ENCODE measurements at regions not wholly inside any gene's neighbourhood (a gene's known extent, or its start where the extent isn't known, plus 50 kb on each side); places are given as distances from the start of the nearest gene placed in this dataset.

GRCh38 chr17:77862890-77863813 lies 95.4 kb upstream of the TNRC6C start:
- Histone ChIP-seq H3K4me3 (ENCODE audit: extremely low read depth in 1 of 4, insufficient read depth in 2 of 4, low read depth in 3 of 4, low read length in 4 of 4) (no peak overlapping the region), H3K23ac (ENCODE audit: insufficient read length) (no peak overlapping the region), H3K27me3 (replicated peaks in 1 of 4; ENCODE audit: control insufficient read depth in 3 of 4, extremely low read depth in 1 of 4, insufficient read depth in 3 of 4, low read length in 3 of 4) (no peaks in the 10 kb centered on the region), H3K36me3 (ENCODE audit: control insufficient read depth in 2 of 4, insufficient read depth in 4 of 4, low read length in 3 of 4) (no peaks in the 10 kb centered on the region), H4K91ac (replicated peaks; ENCODE audit: insufficient read length, low read length) (no peak overlapping the region), H4K8ac (ENCODE audit: extremely low read depth, insufficient read depth, low read length) (no peak overlapping the region), H3K4me1 (replicated peaks in 1 of 4; ENCODE audit: control insufficient read depth in 3 of 4, insufficient read depth in 4 of 4, low read length in 3 of 4) (peaks cover 0 to 7% (median 0%) of the 10 kb centered on the region in 4 experiments; a peak in 3 of 7 replicates), H3K23me2 (ENCODE audit: low read depth, low read length) (peaks cover 11% of the 10 kb centered on the region; the same call in 1 of the 2 replicates), H3K14ac (ENCODE audit: insufficient read length) (no peak overlapping the region), H2AFZ (ENCODE audit: low read length) (no peak overlapping the region), H3K18ac (ENCODE audit: extremely low read depth, low read length) (no peak overlapping the region), H3K9ac (replicated peaks in 1 of 4; ENCODE audit: extremely low read depth in 1 of 4, low read depth in 3 of 4, low read length in 3 of 4) (no peak overlapping the region; a peak in 1 of 7 replicates), H2BK12ac (ENCODE audit: low read depth, low read length) (no peak overlapping the region), H3K4me2 (ENCODE audit: insufficient read depth in 1 of 2, low read depth in 2 of 2, low read length in 2 of 2) (no peak overlapping the region), H2BK120ac (replicated peaks; ENCODE audit: low read depth, low read length) (no peak overlapping the region), H3K79me2 (ENCODE audit: control insufficient read depth in 1 of 2, insufficient read depth in 2 of 2, low read length in 2 of 2) (no peaks in the 10 kb centered on the region), H3K9me3 (ENCODE audit: insufficient read depth in 2 of 2, low read depth in 1 of 2, low read length in 1 of 2) (no peaks in the 10 kb centered on the region), H2BK5ac (ENCODE audit: low read depth, low read length) (no peak overlapping the region), H3K4ac (replicated peaks; ENCODE audit: insufficient read length, low read depth, low read length) (no peak overlapping the region), H4K20me1 (replicated peaks in 1 of 2; ENCODE audit: control insufficient read depth in 1 of 2, insufficient read depth in 2 of 2, low read length in 2 of 2) (no peaks in the 10 kb centered on the region), H3K79me1 (ENCODE audit: low read depth, low read length) (no peaks in the 10 kb centered on the region), H2AK5ac (ENCODE audit: low read depth, low read length) (no peak overlapping the region), H3K56ac (replicated peaks; ENCODE audit: insufficient read length, low read depth, low read length) (no peak overlapping the region), H2BK20ac (ENCODE audit: low read length) (no peak overlapping the region), H2BK15ac (ENCODE audit: low read length) (no peak overlapping the region), H3K27ac (ENCODE audit: low read depth, low read length) (no peak overlapping the region), H4K5ac (ENCODE audit: insufficient read length, low read depth, low read length) (no peak overlapping the region)
- 89% methylated on average over 14 of the region's 14 CpGs; no CpG with 5 or more reads in 1 of the 2 experiments for WGBS, 2 experiments (ENCODE audit: extremely low coverage in 1 of 2, insufficient coverage in 1 of 2, insufficient read length in 1 of 2, insufficient replicate concordance in 2 of 2, low coverage in 1 of 2, low lambda C conversion rate in 2 of 2, missing lambda C conversion rate in 1 of 2)
- FAIRE-seq (no peak), DNase-seq (ENCODE audit: low read depth in 1 of 2, low spot score in 2 of 2) (no peak)
- TF ChIP-seq SP4 (IDR thresholded peaks at IDR 0.05; ENCODE audit: low read length): no peak
- TF ChIP-seq, protein P1, sequence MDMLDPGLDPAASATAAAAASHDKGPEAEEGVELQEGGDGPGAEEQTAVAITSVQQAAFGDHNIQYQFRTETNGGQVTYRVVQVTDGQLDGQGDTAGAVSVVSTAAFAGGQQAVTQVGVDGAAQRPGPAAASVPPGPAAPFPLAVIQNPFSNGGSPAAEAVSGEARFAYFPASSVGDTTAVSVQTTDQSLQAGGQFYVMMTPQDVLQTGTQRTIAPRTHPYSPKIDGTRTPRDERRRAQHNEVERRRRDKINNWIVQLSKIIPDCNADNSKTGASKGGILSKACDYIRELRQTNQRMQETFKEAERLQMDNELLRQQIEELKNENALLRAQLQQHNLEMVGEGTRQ (IDR thresholded peaks at IDR 0.05; ENCODE audit: low read length): no peak
- peak; percentile 62; the same call in 1 of the 2 replicates for TF ChIP-seq KDM1A (IDR thresholded peaks at IDR 0.05; ENCODE audit: borderline replicate concordance, low read length)
- no peak for TF ChIP-seq MAX (IDR thresholded peaks at IDR 0.05)
- POLR2A ChIA-PET (ENCODE audit: partially characterized antibody): interaction anchor here (0.6 kb wide), 1 partner anchor 1120 kb away, joined by 3 read pairs; no protein-coding TSS in a partner anchor
- CTCF ChIA-PET (ENCODE audit: partially characterized antibody): interaction anchor here (0.7 to 1.4 kb wide), 7 partner anchors 12 to 321 kb away, joined by 3 to 4 read pairs (median 3); no protein-coding TSS in a partner anchor
